HG02870 (cell line): ENCODE measurements at regions not wholly inside any gene's neighbourhood (a gene's known extent, or its start where the extent isn't known, plus 50 kb on each side); places are given as distances from the start of the nearest gene placed in this dataset.

ENCODE experiments used
- ATAC-seq: cut with Tn5 transposase; IDR thresholded peaks from one replicate; pipeline ENCODE4 v1.9.1; 2021; ENCODE audit warnings: mild to moderate bottlenecking, moderate library complexity; ENCODE audit not compliant: unreplicated experiment

- ATAC-seq: no peak
Observed at GRCh38 chr13:22469452-22469851, 711.3 kb upstream of the SGCG start.

DNA sequence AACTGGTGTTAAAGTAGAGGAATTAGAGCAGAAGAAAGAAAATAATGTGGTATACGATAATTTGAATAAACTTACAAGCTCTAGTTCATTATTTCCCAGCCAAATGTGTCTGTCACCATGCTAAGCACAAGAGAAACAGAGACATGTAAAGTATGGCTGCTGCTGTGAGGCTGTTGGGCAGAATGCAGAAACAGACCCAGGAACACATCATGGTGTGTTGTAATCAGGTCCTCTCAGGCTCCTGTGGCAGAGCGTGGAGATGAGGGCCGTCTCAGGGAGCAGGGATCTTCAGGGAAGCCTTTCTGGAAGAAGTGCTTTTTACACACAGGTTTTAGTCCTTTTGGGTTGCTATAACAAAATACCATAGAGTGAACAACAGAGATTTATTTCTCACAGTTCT lies 710.7 kb upstream of the SGCG start:
- no peak for ATAC-seq

DNA sequence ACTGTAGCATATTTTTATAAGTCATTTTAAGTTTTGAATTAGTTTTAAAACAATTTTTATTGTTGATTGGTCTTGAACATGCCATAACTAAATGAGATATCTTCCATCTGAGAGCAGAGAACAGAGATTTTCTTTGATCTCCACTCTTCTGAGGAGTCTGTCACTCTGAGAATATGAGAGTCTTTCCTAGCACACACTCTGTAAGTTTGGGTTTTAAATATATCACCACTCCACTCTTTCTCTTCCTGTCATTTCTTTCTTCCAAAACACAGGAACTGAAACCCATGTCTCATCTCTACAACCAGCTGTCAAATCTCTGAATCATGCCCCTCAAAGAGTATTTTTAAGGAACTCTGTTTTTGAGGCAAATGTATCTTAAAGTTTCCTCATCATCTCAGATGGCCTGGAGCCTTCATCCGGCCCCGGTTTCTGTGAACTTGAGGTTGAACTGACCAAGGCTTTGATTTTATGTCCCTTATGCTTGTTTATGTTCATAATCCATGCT lies 698.2 kb upstream of the SGCG start:
- ATAC-seq: no peak

- ATAC-seq: no peak
Observed at GRCh38 chr13:22483276-22483675, 697.5 kb upstream of the SGCG start.

DNA sequence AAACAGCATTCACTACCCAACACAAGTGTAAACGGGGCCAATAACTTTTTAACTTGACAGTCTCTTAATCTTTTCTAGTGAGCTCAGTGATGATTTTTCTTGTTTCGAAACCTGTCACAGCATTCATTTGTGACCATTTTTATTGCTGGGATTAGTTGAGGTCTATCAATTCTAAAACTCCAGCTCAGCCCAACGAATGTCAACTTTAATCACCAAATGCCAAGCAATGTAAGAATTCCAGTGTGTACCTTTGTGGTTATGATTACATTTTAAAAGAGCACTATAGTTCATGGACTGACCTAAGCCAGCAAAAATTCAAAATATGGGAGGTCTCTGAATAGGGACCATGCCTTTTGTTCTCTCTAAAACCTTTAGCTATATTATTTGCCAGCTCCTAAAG lies 694.3 kb upstream of the SGCG start:
- no peak for ATAC-seq

DNA sequence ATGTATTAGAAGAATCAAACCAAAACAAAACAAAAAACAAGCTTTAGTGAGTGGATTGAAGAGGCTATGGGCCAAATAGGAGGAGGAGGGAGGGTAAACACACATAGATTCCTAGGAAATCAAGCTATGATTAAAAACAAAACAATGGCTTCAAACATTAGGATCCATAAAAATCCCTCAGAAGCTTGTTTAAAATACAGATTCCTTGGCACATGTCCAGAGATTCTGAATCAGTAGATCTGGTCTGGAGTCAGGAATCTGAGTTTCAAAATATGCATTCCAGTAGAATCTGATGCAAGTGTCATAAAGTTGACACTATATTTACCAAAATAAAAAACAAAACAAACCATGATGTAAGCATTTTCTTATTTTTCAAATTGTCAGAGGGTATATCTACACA lies 692.8 kb upstream of the SGCG start:
- ATAC-seq: no peak

GRCh38 chr13:22489771-22490170 lies 691.0 kb upstream of the SGCG start:
- ATAC-seq: no peak

GRCh38 chr13:22495819-22496218 lies 685.0 kb upstream of the SGCG start:
- ATAC-seq: no peak

DNA sequence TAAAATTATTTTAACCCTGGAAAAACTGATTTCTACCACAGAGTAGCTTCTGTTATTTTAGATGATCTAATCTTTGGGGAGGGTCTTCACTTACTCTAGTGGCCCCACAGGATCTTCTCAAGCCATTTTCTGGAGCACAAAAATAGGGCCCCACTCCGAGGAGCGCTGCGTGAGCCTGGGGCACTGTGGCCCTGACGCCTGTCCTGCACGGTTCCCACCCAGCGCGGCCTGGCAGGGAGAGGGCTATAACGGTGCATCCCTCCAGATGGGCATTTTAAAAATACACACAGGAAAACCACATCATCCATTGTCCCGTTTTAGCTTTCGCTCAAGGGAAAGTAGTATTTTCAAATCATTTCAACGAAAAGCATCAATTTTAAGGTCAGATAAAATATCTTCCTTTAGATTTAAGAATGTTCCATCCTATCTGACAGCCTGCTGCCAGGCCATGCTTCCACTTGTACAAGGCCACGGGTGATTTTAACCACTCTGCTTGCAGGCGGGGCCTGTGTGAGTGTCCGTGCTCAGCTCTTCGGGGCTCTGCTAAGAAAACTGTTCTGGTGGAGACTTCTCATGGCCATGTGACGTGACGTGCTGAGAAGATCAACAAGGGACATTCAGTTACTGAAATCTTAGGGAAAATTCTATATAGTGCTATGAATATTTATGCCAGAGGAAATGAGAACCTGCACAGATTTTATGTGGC lies 683.8 kb upstream of the SGCG start:
- ATAC-seq: no peak

GRCh38 chr13:22497991-22498780 lies 682.6 kb upstream of the SGCG start:
- no peak for ATAC-seq

DNA sequence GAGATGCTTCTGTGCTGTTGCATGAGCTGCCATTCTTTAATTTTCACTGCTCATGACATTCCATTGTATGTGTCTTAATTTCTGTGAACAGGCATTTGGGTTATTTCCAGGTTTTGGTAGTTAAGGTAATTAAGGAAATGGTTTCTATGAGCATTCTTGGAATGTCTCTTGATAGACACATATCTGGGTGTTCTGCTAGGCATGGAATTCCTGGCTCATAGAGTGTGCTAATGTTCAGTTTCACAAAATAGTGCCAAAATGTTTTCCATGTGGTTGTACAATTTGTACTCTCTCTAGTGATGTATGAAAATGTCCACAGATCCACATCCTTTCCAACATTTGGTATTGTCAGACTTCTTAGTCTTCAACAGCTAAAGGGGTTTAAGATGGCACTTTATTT lies 680.9 kb upstream of the SGCG start:
- no peak for ATAC-seq

- no peak for ATAC-seq
Observed at GRCh38 chr13:22505489-22505888, 675.3 kb upstream of the SGCG start.

DNA sequence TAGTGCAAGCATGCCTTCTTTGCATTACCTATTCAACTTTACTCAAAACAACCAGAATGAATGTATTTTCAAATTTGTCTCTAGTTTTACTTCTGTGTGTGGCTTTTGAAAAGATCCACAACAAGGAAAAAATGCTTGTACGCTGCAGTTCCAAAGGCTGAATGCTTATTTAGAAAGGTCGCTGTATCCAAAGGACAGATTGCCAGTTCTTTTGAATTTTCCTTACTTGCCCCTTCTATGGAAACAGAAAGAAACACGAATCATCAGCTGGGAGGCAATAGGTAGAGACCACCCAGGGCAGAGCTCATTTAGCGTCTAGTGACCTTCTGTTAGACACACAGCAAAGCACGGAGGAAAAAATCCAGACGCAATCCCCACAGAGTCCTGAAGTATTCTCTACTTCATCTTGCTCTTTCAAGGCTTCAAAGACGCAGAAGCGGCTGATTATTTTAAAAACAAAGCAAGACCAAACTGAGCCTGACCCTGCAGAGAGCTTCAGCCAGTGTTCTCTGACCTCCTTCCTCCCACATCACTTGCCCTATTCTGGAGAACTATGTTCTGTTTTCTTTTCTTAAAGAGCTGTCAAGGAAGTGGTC lies 674.6 kb upstream of the SGCG start:
- no peak for ATAC-seq

DNA sequence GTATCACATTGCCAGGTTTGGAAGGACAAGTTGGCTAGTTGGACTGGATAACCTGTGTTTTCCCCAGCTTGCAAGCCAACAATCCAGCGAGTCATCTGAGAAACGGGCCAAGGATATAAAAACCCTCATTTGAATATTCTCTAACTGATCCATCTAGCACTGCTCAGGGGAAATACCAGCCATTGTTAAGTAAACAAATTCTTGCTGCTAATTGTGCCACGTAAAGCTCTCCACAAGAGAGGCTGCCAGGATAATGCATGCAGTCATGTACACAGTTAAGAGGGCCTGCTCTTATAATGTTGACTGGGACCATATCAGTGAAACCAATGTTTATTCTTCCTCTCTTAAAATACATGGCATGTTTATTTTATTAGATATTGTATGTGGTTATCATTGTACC lies 663.2 kb upstream of the SGCG start:
- ATAC-seq: no peak

DNA sequence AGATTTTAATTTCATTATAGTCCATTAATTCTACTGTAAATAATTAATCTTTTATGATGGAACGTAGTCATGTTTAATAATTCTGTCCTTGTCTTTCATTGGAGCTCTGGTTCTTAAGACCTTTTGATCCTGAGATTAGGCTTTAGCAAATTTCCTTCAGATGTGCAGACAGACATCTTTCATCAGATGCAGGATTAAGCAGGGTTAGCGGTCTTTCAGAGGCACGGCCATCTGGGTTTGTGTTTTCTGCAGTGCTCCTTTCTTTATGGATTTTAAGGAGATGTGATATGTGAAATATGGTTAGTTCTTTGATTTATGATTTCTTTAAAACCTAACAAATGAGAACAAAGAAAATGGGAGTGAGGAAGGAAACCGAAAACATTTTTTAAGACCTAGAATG lies 643.9 kb upstream of the SGCG start:
- no peak for ATAC-seq

DNA sequence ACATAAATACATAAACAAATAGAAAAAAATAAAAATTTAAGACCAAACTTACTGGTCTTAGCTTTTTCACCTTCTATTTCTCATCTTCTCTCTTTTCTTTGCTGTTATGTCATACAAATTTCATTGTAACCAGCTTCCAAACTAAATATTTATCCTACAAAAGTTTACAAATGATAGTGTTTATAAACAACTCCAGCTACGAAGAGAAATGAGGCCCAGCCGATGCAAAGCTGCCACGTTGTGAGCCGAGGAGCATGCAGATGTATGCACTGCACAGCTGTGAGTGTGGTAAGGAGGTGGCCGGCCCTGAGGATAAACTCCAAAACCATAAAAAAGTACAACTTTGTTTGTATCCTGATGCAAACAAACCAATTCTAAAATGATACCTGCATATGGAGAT lies 642.4 kb upstream of the SGCG start:
- ATAC-seq: no peak

DNA sequence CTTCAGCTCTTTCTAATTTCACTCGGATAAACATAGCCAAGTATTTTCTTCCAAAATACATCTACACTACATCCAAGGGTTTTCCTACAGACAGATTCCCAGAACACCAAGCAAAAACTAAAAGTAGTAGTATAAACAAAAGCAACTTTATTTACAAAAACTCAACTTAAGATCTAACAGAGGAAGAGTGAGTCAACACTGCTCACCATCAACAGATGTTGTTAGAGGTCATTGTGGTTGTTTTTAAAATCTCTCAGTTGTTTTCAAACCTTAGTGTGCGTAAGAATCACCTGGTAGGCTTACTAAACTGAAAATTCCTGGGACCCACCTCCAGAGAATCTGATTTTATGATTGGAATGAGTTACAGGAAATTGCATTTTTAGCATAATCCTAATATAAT lies 631.7 kb upstream of the SGCG start:
- ATAC-seq: no peak

DNA sequence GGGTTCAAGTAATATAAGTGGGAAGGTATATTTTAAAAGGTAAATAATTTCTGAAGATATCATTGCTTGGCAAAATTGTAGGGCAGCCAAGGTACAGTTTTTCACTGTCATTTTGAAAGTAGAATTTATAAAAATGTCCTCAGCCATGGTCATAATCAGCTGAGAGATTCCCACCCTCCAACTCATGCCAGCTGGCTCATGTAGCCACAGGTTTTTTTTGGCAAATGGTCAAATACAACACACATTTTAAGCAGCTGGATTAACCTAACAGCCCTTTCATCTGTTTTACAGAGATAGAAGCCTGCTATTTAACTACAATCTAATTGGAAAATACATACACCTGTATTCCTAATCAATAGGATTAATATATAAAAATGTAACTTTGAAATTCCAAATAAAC lies 619.2 kb upstream of the SGCG start:
- no peak for ATAC-seq

GRCh38 chr13:22562116-22562515 lies 618.7 kb upstream of the SGCG start:
- ATAC-seq: no peak

- ATAC-seq: no peak
Observed at GRCh38 chr13:22563272-22563671, 617.5 kb upstream of the SGCG start.

DNA sequence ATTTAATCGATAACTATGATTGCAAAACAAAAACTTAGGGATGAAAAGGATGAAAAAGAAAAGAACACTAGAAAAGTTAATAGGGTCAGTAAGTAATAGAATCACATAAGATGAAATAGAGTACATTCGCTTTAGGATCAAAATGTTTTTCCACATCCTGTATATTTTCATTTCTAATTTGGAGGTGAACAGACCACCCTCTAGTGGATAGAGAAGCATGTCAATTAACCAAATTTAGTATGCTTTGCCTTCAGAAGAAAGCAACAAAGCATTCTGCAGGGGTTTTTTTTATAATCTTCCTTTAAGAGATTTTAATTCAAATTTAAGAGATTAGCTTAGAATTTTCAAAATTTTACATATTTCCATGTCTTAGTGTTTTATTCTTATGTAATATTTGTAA lies 611.0 kb upstream of the SGCG start:
- no peak for ATAC-seq

GRCh38 chr13:22589880-22590279 lies 590.9 kb upstream of the SGCG start:
- no peak for ATAC-seq
